ENCODE measurements at regions not wholly inside any gene's neighbourhood (a gene's known extent, or its start where the extent isn't known, plus 50 kb on each side); places are given as distances from the start of the nearest gene placed in this dataset.

DNA sequence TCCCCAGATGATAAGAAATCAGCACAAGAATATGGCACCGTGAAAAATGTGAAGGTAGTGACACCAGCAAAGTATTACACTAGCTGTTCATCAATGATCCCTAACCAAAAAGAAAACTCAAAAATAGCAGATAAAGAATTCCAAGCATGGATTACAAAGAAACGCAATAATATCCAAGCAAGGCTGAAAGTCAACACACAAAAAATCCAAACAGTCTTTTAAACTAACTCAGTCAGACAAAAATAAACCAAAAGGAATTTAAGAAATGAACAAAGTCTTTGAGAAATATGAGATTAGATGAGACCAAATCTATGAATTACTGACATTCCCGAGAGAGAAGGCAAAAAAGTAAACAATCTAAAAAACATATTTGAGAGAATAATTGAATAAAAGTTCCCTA, 976.1 kb upstream of the MAP3K7 start:
- TF ChIP-seq, protein P1, sequence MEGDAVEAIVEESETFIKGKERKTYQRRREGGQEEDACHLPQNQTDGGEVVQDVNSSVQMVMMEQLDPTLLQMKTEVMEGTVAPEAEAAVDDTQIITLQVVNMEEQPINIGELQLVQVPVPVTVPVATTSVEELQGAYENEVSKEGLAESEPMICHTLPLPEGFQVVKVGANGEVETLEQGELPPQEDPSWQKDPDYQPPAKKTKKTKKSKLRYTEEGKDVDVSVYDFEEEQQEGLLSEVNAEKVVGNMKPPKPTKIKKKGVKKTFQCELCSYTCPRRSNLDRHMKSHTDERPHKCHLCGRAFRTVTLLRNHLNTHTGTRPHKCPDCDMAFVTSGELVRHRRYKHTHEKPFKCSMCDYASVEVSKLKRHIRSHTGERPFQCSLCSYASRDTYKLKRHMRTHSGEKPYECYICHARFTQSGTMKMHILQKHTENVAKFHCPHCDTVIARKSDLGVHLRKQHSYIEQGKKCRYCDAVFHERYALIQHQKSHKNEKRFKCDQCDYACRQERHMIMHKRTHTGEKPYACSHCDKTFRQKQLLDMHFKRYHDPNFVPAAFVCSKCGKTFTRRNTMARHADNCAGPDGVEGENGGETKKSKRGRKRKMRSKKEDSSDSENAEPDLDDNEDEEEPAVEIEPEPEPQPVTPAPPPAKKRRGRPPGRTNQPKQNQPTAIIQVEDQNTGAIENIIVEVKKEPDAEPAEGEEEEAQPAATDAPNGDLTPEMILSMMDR (conservative IDR thresholded peaks at IDR 0.05 in 1 of 2, IDR thresholded peaks at IDR 0.05 in 1 of 2; ENCODE audit: extremely low read depth in 1 of 2, insufficient read depth in 1 of 2, low read depth in 1 of 2, low read length in 2 of 2): no peak
- TF ChIP-seq EZH2 (IDR thresholded peaks at IDR 0.05; ENCODE audit: borderline replicate concordance, low read length): no peak

Data from mammary epithelial cell (primary cell).